NT2/D1 (cell line): ENCODE measurements at regions not wholly inside any gene's neighbourhood (a gene's known extent, or its start where the extent isn't known, plus 50 kb on each side); places are given as distances from the start of the nearest gene placed in this dataset.

Source experiments
- SUZ12 ChIP-seq: IDR thresholded peaks from 2 replicates; pipeline ENCODE4 v1.6.1; 2011; ENCODE audit not compliant: insufficient read length, insufficient read depth; ENCODE audit errors: extremely low read depth
- YY1 ChIP-seq: IDR thresholded peaks from 2 replicates; pipeline ENCODE4 v1.6.1; 2011; ENCODE audit not compliant: insufficient read length, insufficient read depth
- ZNF274 ChIP-seq: IDR thresholded peaks from 2 replicates; pipeline ENCODE4 v1.6.1; 2011; ENCODE audit warnings: mild to moderate bottlenecking, low read depth, low read length

GRCh38 chr12:107200394-107200793 is 107.0 kb upstream of the CRY1 start:
- no peak for TF ChIP-seq YY1
- no peak for TF ChIP-seq ZNF274
- no peak for TF ChIP-seq SUZ12
